H1 (cell line): ENCODE measurements at regions not wholly inside any gene's neighbourhood (a gene's known extent, or its start where the extent isn't known, plus 50 kb on each side); places are given as distances from the start of the nearest gene placed in this dataset.

ENCODE experiments used
- CHD1 ChIP-seq: IDR thresholded peaks from 2 replicates; pipeline ENCODE4 v1.6.1; 2012; ENCODE audit warnings: low read depth, low read length, improper control_type of control experiment
- EGR1 ChIP-seq: IDR thresholded peaks from 2 replicates; pipeline ENCODE4 v1.6.1; 2011; ENCODE audit warnings: low read depth, low read length, borderline replicate concordance
- EP300 ChIP-seq, 2 experiments: IDR thresholded peaks; 1 replicate in 1 of 2; 2 replicates in 1 of 2; pipeline ENCODE4 v1.6.1; 2011 to 2012; ENCODE audit warnings: low read depth in 2 of 2, low read length in 2 of 2, mild to moderate bottlenecking in 2 of 2, borderline replicate concordance in 1 of 2, inconsistent platforms in 1 of 2, moderate library complexity in 1 of 2
- FOSL1 ChIP-seq: IDR thresholded peaks from 2 replicates; pipeline ENCODE4 v1.6.1; 2011; ENCODE audit warnings: mild to moderate bottlenecking, low read depth, low read length, moderate library complexity; ENCODE audit not compliant: insufficient read depth
- MAFK ChIP-seq: IDR thresholded peaks from 2 replicates; pipeline ENCODE4 v1.6.1; 2012; ENCODE audit warnings: low read depth, mild to moderate bottlenecking, improper control_type of control experiment, low read length
- TBP ChIP-seq: IDR thresholded peaks from 2 replicates; pipeline ENCODE4 v1.6.1; 2011; ENCODE audit warnings: low read depth, low read length, improper control_type of control experiment
- TF ChIP-seq, protein P1 (sequence below): fragments of 300-600 bp; sonication (generic); IDR thresholded peaks from 2 replicates; pipeline ENCODE4 v1.7.1; 2012; ENCODE audit warnings: low read length, moderate library complexity, mild to moderate bottlenecking, inconsistent platforms; ENCODE audit not compliant: insufficient replicate concordance
- TF ChIP-seq, protein P2 (sequence below), 3 experiments: IDR thresholded peaks; 1 replicate in 2 of 3; 2 replicates in 1 of 3; pipeline versions ENCODE4 v1.5.1 to v1.6.1; 2011; ENCODE audit warnings: low read length in 3 of 3, mild to moderate bottlenecking in 3 of 3, inconsistent platforms in 2 of 3, low read depth in 1 of 3, moderate library complexity in 1 of 3; ENCODE audit not compliant: insufficient read depth in 1 of 3; ENCODE audit errors: control extremely low read depth in 1 of 3

DNA sequence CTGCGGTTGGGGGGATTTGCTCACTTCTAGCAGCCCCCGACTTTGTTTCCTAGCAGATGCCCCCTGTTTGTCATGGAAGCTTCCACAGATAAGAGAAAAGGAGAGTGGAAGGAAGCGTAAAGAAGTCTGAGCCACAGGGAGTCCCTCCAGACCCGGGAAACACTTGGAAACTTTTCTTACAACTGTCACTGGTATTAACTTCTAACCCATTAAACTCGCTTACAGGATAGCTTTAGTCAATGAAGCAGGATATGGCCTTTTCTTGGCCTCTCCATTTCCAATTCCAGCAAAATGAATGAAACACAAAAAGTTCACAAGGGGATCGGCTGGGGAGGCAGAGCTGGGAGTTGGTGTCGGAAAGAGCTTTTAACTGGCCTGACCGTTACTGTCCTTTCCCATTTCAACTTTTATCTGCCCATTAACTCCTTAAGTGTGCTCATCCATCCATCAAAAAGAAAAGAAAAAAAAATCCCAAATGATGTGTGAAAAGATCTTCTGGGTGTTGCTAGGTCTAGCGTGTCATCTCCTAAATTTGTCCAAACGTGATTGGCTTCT lies 231.9 kb upstream of the ARGLU1 start (continued):
- TF ChIP-seq, protein P1, sequence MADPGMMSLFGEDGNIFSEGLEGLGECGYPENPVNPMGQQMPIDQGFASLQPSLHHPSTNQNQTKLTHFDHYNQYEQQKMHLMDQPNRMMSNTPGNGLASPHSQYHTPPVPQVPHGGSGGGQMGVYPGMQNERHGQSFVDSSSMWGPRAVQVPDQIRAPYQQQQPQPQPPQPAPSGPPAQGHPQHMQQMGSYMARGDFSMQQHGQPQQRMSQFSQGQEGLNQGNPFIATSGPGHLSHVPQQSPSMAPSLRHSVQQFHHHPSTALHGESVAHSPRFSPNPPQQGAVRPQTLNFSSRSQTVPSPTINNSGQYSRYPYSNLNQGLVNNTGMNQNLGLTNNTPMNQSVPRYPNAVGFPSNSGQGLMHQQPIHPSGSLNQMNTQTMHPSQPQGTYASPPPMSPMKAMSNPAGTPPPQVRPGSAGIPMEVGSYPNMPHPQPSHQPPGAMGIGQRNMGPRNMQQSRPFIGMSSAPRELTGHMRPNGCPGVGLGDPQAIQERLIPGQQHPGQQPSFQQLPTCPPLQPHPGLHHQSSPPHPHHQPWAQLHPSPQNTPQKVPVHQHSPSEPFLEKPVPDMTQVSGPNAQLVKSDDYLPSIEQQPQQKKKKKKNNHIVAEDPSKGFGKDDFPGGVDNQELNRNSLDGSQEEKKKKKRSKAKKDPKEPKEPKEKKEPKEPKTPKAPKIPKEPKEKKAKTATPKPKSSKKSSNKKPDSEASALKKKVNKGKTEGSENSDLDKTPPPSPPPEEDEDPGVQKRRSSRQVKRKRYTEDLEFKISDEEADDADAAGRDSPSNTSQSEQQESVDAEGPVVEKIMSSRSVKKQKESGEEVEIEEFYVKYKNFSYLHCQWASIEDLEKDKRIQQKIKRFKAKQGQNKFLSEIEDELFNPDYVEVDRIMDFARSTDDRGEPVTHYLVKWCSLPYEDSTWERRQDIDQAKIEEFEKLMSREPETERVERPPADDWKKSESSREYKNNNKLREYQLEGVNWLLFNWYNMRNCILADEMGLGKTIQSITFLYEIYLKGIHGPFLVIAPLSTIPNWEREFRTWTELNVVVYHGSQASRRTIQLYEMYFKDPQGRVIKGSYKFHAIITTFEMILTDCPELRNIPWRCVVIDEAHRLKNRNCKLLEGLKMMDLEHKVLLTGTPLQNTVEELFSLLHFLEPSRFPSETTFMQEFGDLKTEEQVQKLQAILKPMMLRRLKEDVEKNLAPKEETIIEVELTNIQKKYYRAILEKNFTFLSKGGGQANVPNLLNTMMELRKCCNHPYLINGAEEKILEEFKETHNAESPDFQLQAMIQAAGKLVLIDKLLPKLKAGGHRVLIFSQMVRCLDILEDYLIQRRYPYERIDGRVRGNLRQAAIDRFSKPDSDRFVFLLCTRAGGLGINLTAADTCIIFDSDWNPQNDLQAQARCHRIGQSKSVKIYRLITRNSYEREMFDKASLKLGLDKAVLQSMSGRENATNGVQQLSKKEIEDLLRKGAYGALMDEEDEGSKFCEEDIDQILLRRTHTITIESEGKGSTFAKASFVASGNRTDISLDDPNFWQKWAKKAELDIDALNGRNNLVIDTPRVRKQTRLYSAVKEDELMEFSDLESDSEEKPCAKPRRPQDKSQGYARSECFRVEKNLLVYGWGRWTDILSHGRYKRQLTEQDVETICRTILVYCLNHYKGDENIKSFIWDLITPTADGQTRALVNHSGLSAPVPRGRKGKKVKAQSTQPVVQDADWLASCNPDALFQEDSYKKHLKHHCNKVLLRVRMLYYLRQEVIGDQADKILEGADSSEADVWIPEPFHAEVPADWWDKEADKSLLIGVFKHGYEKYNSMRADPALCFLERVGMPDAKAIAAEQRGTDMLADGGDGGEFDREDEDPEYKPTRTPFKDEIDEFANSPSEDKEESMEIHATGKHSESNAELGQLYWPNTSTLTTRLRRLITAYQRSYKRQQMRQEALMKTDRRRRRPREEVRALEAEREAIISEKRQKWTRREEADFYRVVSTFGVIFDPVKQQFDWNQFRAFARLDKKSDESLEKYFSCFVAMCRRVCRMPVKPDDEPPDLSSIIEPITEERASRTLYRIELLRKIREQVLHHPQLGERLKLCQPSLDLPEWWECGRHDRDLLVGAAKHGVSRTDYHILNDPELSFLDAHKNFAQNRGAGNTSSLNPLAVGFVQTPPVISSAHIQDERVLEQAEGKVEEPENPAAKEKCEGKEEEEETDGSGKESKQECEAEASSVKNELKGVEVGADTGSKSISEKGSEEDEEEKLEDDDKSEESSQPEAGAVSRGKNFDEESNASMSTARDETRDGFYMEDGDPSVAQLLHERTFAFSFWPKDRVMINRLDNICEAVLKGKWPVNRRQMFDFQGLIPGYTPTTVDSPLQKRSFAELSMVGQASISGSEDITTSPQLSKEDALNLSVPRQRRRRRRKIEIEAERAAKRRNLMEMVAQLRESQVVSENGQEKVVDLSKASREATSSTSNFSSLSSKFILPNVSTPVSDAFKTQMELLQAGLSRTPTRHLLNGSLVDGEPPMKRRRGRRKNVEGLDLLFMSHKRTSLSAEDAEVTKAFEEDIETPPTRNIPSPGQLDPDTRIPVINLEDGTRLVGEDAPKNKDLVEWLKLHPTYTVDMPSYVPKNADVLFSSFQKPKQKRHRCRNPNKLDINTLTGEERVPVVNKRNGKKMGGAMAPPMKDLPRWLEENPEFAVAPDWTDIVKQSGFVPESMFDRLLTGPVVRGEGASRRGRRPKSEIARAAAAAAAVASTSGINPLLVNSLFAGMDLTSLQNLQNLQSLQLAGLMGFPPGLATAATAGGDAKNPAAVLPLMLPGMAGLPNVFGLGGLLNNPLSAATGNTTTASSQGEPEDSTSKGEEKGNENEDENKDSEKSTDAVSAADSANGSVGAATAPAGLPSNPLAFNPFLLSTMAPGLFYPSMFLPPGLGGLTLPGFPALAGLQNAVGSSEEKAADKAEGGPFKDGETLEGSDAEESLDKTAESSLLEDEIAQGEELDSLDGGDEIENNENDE, result no peak
- TF ChIP-seq CHD1, result no peak
- no peak for TF ChIP-seq FOSL1
- TF ChIP-seq, protein P2, sequence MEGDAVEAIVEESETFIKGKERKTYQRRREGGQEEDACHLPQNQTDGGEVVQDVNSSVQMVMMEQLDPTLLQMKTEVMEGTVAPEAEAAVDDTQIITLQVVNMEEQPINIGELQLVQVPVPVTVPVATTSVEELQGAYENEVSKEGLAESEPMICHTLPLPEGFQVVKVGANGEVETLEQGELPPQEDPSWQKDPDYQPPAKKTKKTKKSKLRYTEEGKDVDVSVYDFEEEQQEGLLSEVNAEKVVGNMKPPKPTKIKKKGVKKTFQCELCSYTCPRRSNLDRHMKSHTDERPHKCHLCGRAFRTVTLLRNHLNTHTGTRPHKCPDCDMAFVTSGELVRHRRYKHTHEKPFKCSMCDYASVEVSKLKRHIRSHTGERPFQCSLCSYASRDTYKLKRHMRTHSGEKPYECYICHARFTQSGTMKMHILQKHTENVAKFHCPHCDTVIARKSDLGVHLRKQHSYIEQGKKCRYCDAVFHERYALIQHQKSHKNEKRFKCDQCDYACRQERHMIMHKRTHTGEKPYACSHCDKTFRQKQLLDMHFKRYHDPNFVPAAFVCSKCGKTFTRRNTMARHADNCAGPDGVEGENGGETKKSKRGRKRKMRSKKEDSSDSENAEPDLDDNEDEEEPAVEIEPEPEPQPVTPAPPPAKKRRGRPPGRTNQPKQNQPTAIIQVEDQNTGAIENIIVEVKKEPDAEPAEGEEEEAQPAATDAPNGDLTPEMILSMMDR (IDR thresholded peaks at IDR 0.05; ENCODE audit: control extremely low read depth in 1 of 3, insufficient read depth in 1 of 3, low read depth in 1 of 3, low read length in 3 of 3), result no peak
- no peak for TF ChIP-seq MAFK
- no peak for TF ChIP-seq EGR1
- TF ChIP-seq TBP, result no peak
- TF ChIP-seq EP300 (IDR thresholded peaks at IDR 0.05; ENCODE audit: borderline replicate concordance in 1 of 2, low read depth in 2 of 2, low read length in 2 of 2), result no peak
